IMR-90 (cell line): ENCODE measurements at regions not wholly inside any gene's neighbourhood (a gene's known extent, or its start where the extent isn't known, plus 50 kb on each side); places are given as distances from the start of the nearest gene placed in this dataset.

Experiments used
- ATAC-seq: fragments of 200-7000 bp; cut with Tn5 transposase; 2 replicates; pipeline ENCODE4 v1.9.1; 2020; ENCODE audit warnings: low read depth, mild to moderate bottlenecking, moderate library complexity
- BruUV-seq: library from RNA; stranded (reverse); fragments of 400-500 nt; replicated peaks from 2 replicates; lab custom pipeline; 2021; lab: Mats Ljungman, UMichigan
- CTCF ChIA-PET: fragments of 300-600 bp; formaldehyde crosslinking; extraction: SDS; loops from one replicate; lab custom pipeline; 2021; ENCODE audit warnings: antibody characterized with exemption; lab: Yijun Ruan, JAX
- POLR2A ChIA-PET: fragments of 300-600 bp; sonication (Branson Sonifier 250); formaldehyde crosslinking; loops from one replicate; lab custom pipeline; 2022; ENCODE audit warnings: antibody characterized with exemption; ENCODE audit not compliant: unreplicated experiment; lab: Charles Lee
- DNase-seq: peaks from one replicate; pipeline ENCODE4 v3.0.0; 2013
- H2AFZ ChIP-seq: replicated peaks from 2 replicates; pipeline ENCODE3; 2013; ENCODE audit warnings: low read length, mild to moderate bottlenecking; ENCODE audit not compliant: poor library complexity
- H2AK5ac ChIP-seq: 2 replicates; pipeline ENCODE4 v1.6.1; 2013; ENCODE audit warnings: low read depth, low read length, inconsistent platforms
- H2AK9ac ChIP-seq: replicated peaks from 2 replicates; pipeline ENCODE3; 2013; ENCODE audit warnings: mild to moderate bottlenecking, low read depth, low read length, moderate library complexity; ENCODE audit not compliant: poor library complexity
- H2BK120ac ChIP-seq: 2 replicates; pipeline ENCODE4 v1.6.1; 2013; ENCODE audit warnings: low read depth, low read length, inconsistent platforms
- H2BK15ac ChIP-seq: 3 replicates; pipeline ENCODE4 v1.6.1; 2013; ENCODE audit warnings: low read depth, low read length, inconsistent platforms
- H2BK20ac ChIP-seq: 2 replicates; pipeline ENCODE4 v1.6.1; 2013; ENCODE audit warnings: low read depth, mild to moderate bottlenecking, inconsistent platforms, low read length, moderate library complexity
- H2BK5ac ChIP-seq: 2 replicates; pipeline ENCODE4 v1.6.1; 2013; ENCODE audit warnings: mild to moderate bottlenecking, low read depth, low read length, inconsistent platforms; ENCODE audit not compliant: poor library complexity, severe bottlenecking
- H3K14ac ChIP-seq: replicated peaks from 2 replicates; pipeline ENCODE4 v1.6.1; 2013; ENCODE audit warnings: low read depth, low read length, inconsistent platforms
- H3K18ac ChIP-seq: 2 replicates; pipeline ENCODE4 v1.6.1; 2013; ENCODE audit warnings: low read depth, low read length, control low read depth
- H3K23ac ChIP-seq: 2 replicates; pipeline ENCODE4 v1.6.1; 2013; ENCODE audit warnings: low read depth, low read length, inconsistent platforms
- H3K27ac ChIP-seq: 2 replicates; pipeline ENCODE4 v1.5.1; 2013; ENCODE audit warnings: mild to moderate bottlenecking, control low read depth, low read length; ENCODE audit not compliant: insufficient read depth
- H3K27me3 ChIP-seq: 2 replicates; pipeline ENCODE4 v1.6.1; 2013; ENCODE audit warnings: low read length; ENCODE audit not compliant: control insufficient read depth, insufficient read depth
- H3K36me3 ChIP-seq: 2 replicates; pipeline ENCODE4 v1.6.1; 2013; ENCODE audit warnings: low read length, mixed read lengths; ENCODE audit not compliant: control insufficient read depth, insufficient read depth
- H3K4ac ChIP-seq: 2 replicates; pipeline ENCODE4 v1.6.1; 2013; ENCODE audit warnings: low read depth, low read length, inconsistent platforms
- H3K4me1 ChIP-seq: 2 replicates; pipeline ENCODE4 v1.6.1; 2013; ENCODE audit warnings: low read length, mixed read lengths; ENCODE audit not compliant: control insufficient read depth, insufficient read depth
- H3K4me2 ChIP-seq: 2 replicates; pipeline ENCODE4 v1.6.1; 2013; ENCODE audit warnings: low read depth, mild to moderate bottlenecking, control low read depth, low read length, moderate library complexity
- H3K4me3 ChIP-seq: 2 replicates; pipeline ENCODE4 v1.5.1; 2013; ENCODE audit warnings: low read depth, mild to moderate bottlenecking, control low read depth, low read length, moderate library complexity; ENCODE audit not compliant: insufficient read depth
- H3K56ac ChIP-seq: 2 replicates; pipeline ENCODE4 v1.6.1; 2013; ENCODE audit warnings: low read length, inconsistent platforms; ENCODE audit not compliant: insufficient read depth; ENCODE audit errors: extremely low read depth
- H3K79me1 ChIP-seq, 2 experiments: 2 replicates each; pipeline ENCODE4 v1.6.1; 2013; ENCODE audit warnings: low read length in 2 of 2, inconsistent platforms in 1 of 2, low read depth in 1 of 2
- H3K9ac ChIP-seq: 2 replicates; pipeline ENCODE4 v1.6.1; 2013; ENCODE audit warnings: low read depth, low read length, control low read depth
- H3K9me1 ChIP-seq: 2 replicates; pipeline ENCODE4 v1.6.1; 2013; ENCODE audit warnings: low read length, inconsistent platforms; ENCODE audit not compliant: insufficient read depth
- H3K9me3 ChIP-seq: 2 replicates; pipeline ENCODE4 v1.6.1; 2013; ENCODE audit warnings: low read length; ENCODE audit not compliant: control insufficient read depth, insufficient read depth
- H4K20me1 ChIP-seq: 2 replicates; pipeline ENCODE4 v1.6.1; 2013; ENCODE audit warnings: low read length, inconsistent platforms; ENCODE audit not compliant: insufficient read depth
- H4K5ac ChIP-seq: 2 replicates; pipeline ENCODE4 v1.6.1; 2013; ENCODE audit warnings: mild to moderate bottlenecking, low read depth, low read length, control low read depth
- H4K8ac ChIP-seq, 2 experiments: 2 replicates each; pipeline ENCODE4 v1.6.1; 2013; ENCODE audit warnings: low read depth in 2 of 2, low read length in 2 of 2, control low read depth in 1 of 2, inconsistent platforms in 1 of 2
- H4K91ac ChIP-seq: 2 replicates; pipeline ENCODE4 v1.6.1; 2013; ENCODE audit warnings: low read depth, low read length, inconsistent platforms; ENCODE audit not compliant: insufficient read depth
- BHLHE40 ChIP-seq: fragments of 150-350 bp; IDR thresholded peaks from 2 replicates; pipeline ENCODE4 v1.6.1; 2016; ENCODE audit warnings: mild to moderate bottlenecking, low read depth, low read length
- CEBPB ChIP-seq: IDR thresholded peaks from 2 replicates; pipeline ENCODE4 v1.6.1; 2012; ENCODE audit warnings: low read depth, low read length, improper control_type of control experiment
- CHD1 ChIP-seq: IDR thresholded peaks from 2 replicates; pipeline ENCODE4 v1.6.1; 2012; ENCODE audit warnings: low read depth, low read length, improper control_type of control experiment
- FOS ChIP-seq: fragments of 150-350 bp; IDR thresholded peaks from 2 replicates; pipeline ENCODE4 v1.6.1; 2016; ENCODE audit warnings: low read depth, low read length
- MAZ ChIP-seq: IDR thresholded peaks from 2 replicates; pipeline ENCODE4 v1.6.1; 2012; ENCODE audit warnings: low read depth, mild to moderate bottlenecking, low read length, improper control_type of control experiment, moderate library complexity, borderline replicate concordance
- MXI1 ChIP-seq: IDR thresholded peaks from 2 replicates; pipeline ENCODE4 v1.6.1; 2012; ENCODE audit warnings: low read depth, mild to moderate bottlenecking, low read length, moderate library complexity, borderline replicate concordance
- POLR2A ChIP-seq: IDR thresholded peaks from 2 replicates; pipeline ENCODE4 v1.6.1; 2012; ENCODE audit warnings: mild to moderate bottlenecking, low read depth, low read length
- RAD21 ChIP-seq: IDR thresholded peaks from 2 replicates; pipeline ENCODE4 v1.6.1; 2012; ENCODE audit warnings: low read length, improper control_type of control experiment
- RCOR1 ChIP-seq: IDR thresholded peaks from 2 replicates; pipeline ENCODE4 v1.6.1; 2012; ENCODE audit warnings: mild to moderate bottlenecking, low read length, improper control_type of control experiment; ENCODE audit not compliant: insufficient replicate concordance
- RFX5 ChIP-seq: IDR thresholded peaks from 2 replicates; pipeline ENCODE4 v1.8.0; 2012; ENCODE audit warnings: low read depth, mild to moderate bottlenecking, low read length, moderate library complexity
- SMC3 ChIP-seq: fragments of 150-350 bp; IDR thresholded peaks from 2 replicates; pipeline ENCODE4 v1.6.1; 2016; ENCODE audit warnings: low read depth, mild to moderate bottlenecking, antibody characterized with exemption, low read length, moderate library complexity
- WGBS, 2 experiments: methylation state at CpG; one replicate each; pipeline versions ENCODE4 v1.1.5 to v1.1.7; 2013; ENCODE audit warnings: missing lambda C conversion rate in 2 of 2; ENCODE audit not compliant: insufficient read length in 1 of 2; ENCODE audit errors: extremely low coverage in 2 of 2; 5-methylcytosine and 5-hydroxymethylcytosine counted together
- dilution Hi-C: fragments of 300-500 bp; cut with HindIII; formaldehyde crosslinking; loops from one replicate; pipeline ENCODE4 v1.14.3; 2018; ENCODE audit warnings: low sequenced_read_pairs; ENCODE audit not compliant: unreplicated experiment
- in situ Hi-C: fragments of 300-500 bp; cut with MboI; formaldehyde crosslinking; loops from 3 replicates; pipeline ENCODE4 v1.14.3; 2019; ENCODE audit warnings: low sequenced_read_pairs, inconsistent platforms, mixed read lengths
- intact Hi-C: fragments of 100-400 bp; cut with micrococcal nuclease; formaldehyde crosslinking; loops from 2 replicates; pipeline ENCODE4 v1.10.0; 2022
- TF ChIP-seq, protein P1 (sequence below): conservative IDR thresholded peaks from 2 replicates; pipeline ENCODE4 v1.5.1; 2012; ENCODE audit warnings: mild to moderate bottlenecking, low read depth, low read length, improper control_type of control experiment

- Histone ChIP-seq H3K4ac (no peak overlapping the region), H4K20me1 (no peaks in the 10 kb centered on the region), H2BK5ac (no peak overlapping the region), H2BK20ac (no peak overlapping the region), H4K8ac (no peak overlapping the region), H2BK120ac (no peak overlapping the region), H2AFZ (no peak overlapping the region), H3K27me3 (no peaks in the 10 kb centered on the region), H3K9me1 (no peaks in the 10 kb centered on the region), H3K9me3 (peaks cover 5% of the 10 kb centered on the region; the same call in 1 of the 2 replicates), H4K91ac (no peak overlapping the region), H3K4me2 (no peak overlapping the region), H3K14ac (no peak overlapping the region), H4K5ac (no peak overlapping the region), H3K36me3 (no peaks in the 10 kb centered on the region), H3K23ac (no peak overlapping the region), H3K9ac (no peak overlapping the region), H3K4me3 (no peak overlapping the region), H2BK15ac (no peak overlapping the region), H3K27ac (no peak overlapping the region), H2AK9ac (no peak overlapping the region), H3K4me1 (no peaks in the 10 kb centered on the region), H2AK5ac (no peak overlapping the region), H3K18ac (no peak overlapping the region), H3K79me1 (no peaks in the 10 kb centered on the region), H3K56ac (no peak overlapping the region)
- ChIA-PET POLR2A (no interaction called here), CTCF (no interaction called here)
- TF ChIP-seq MAZ (no peak), POLR2A (no peak), CHD1 (no peak), RCOR1 (no peak), CEBPB (no peak), RFX5 (no peak), RAD21 (no peak), SMC3 (no peak), BHLHE40 (no peak), FOS (no peak), MXI1 (no peak)
- TF ChIP-seq, protein P1, sequence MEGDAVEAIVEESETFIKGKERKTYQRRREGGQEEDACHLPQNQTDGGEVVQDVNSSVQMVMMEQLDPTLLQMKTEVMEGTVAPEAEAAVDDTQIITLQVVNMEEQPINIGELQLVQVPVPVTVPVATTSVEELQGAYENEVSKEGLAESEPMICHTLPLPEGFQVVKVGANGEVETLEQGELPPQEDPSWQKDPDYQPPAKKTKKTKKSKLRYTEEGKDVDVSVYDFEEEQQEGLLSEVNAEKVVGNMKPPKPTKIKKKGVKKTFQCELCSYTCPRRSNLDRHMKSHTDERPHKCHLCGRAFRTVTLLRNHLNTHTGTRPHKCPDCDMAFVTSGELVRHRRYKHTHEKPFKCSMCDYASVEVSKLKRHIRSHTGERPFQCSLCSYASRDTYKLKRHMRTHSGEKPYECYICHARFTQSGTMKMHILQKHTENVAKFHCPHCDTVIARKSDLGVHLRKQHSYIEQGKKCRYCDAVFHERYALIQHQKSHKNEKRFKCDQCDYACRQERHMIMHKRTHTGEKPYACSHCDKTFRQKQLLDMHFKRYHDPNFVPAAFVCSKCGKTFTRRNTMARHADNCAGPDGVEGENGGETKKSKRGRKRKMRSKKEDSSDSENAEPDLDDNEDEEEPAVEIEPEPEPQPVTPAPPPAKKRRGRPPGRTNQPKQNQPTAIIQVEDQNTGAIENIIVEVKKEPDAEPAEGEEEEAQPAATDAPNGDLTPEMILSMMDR = no peak
- dilution Hi-C loops = no loop called here
- intact Hi-C loops = no loop called here
- in situ Hi-C loops = no loop called here
- no peak for DNase-seq
- BruUV-seq = no TSS peak
- no peak for ATAC-seq
- no CpG with 5 or more reads among the region's 2 CpGs for WGBS, 2 experiments
Measured at GRCh38 chr2:136487421-136487820, 277.9 kb upstream of the THSD7B start.
